HG03039 (cell line): ENCODE measurements at regions not wholly inside any gene's neighbourhood (a gene's known extent, or its start where the extent isn't known, plus 50 kb on each side); places are given as distances from the start of the nearest gene placed in this dataset.

Experiments used
- ATAC-seq: cut with Tn5 transposase; IDR thresholded peaks from one replicate; pipeline ENCODE4 v1.9.1; 2021; ENCODE audit warnings: mild to moderate bottlenecking, moderate library complexity; ENCODE audit not compliant: unreplicated experiment

GRCh38 chr4:126004941-126005340, 690.2 kb downstream of the FAT4 start:
- ATAC-seq, result no peak

DNA sequence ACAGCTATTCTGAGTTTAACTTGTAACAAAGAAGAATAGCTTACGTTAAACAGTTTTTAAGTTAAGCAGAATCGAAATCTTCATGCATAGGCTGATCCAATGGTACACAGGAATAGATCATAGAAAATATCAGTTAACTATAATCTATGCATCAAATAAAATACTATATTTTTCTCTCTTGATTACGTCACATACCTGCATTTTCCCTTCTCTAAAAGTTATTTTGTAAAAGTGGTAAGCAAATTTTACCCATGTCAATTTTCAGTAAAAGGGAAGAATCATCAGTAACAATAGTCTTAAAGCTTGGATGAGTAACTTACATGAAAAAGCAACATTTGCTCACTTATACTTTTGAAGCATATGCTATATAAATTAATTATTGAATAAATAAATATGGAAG, 692.4 kb downstream of the FAT4 start:
- no peak for ATAC-seq

DNA sequence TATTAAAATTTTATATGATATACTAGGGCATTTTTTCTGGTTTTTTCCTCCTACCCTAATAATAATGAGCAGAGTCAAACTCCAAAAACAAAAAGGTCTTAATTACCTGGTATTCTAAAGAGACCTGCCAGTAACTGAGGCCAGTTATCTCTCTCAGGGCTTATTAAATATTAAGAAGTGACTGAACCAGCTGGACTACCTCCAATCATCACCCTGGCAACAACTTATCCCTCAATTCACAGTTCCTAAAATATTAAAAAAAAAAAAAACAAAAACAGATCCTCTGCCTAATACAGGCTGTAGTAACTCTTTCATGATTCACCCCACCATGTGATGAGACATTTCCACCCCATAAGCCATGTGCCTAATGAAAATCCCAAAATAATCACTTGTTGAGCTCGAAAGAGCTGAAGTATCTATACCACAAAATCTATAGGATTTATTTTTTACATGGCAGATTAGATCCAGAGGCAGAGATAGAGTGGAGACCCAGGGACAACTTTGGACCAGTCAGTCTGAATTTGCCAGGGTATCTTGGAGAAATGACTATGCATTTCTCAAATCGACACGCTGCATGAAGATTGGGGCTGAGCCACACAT, 698.0 kb downstream of the FAT4 start:
- no peak for ATAC-seq

- no peak for ATAC-seq
Measured at GRCh38 chr4:126018274-126018673, 703.5 kb downstream of the FAT4 start.

DNA sequence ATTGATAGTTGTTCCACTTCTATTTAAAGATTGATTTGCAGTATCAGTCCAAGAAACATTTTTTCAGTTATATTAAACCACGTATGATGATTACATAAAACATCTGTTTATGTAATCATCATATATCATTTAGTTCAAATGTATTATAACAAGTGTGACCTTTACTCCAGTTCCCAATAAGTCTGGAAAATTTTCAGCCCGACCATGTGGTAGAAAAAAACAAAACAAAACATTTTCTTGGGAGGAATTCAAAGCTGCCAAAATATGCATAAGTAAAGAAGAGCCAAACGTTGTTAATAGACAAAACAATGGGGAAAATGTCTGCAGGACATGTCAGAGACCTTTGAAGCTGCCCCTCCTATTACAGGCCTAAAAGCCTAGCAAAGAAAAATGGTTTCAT, 709.1 kb downstream of the FAT4 start:
- no peak for ATAC-seq

GRCh38 chr4:126027601-126028000, 712.8 kb downstream of the FAT4 start:
- no peak for ATAC-seq

GRCh38 chr4:126028876-126029275, 714.1 kb downstream of the FAT4 start:
- no peak for ATAC-seq

DNA sequence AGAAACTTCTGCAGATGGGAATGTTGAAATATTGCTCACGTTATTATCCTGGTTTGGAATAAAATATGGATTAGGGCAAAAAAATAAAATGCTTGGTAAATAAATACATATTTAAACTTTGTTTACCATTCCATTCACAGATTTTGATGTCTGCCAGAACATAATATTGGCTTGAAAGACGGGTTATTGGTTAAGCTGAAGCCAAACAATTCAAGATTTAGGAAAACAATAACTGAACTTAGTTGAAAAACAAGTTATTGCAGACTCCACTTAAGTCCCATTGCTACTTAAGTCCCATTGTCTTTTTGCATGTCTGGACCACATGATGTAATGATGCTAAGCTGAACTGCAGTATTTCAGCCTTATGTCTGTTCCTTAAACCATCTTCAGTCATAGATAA, 722.5 kb downstream of the FAT4 start:
- ATAC-seq, result no peak

DNA sequence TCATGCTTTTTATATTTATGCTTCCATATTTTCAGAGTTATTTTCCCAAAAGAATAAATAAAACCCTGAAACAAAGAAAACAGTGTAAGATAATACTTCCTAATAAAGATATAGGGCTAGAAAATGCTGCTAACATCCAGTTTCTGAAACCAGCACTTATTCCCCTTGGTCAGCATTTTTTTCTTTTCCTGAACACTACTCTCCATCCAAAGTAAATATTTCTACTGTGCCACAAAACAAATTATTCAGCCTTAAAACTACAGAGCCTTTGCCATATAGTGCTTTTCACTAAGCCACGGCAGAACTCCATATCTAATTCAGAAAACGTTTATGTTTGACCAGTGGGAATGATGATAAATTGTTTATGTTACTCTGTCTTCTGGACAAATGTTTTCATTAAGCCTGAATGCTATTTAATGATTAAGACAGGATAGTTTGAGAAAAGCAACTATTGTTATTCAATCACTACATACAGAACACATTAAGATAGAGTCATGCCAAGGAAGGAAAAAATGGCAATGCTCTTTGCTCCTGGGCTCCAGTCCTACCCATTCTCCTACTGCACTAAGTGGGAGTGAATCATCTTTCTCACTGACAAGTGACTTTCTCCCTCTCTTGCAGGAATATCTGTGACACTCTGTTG, 723.9 kb downstream of the FAT4 start:
- ATAC-seq, result no peak

DNA sequence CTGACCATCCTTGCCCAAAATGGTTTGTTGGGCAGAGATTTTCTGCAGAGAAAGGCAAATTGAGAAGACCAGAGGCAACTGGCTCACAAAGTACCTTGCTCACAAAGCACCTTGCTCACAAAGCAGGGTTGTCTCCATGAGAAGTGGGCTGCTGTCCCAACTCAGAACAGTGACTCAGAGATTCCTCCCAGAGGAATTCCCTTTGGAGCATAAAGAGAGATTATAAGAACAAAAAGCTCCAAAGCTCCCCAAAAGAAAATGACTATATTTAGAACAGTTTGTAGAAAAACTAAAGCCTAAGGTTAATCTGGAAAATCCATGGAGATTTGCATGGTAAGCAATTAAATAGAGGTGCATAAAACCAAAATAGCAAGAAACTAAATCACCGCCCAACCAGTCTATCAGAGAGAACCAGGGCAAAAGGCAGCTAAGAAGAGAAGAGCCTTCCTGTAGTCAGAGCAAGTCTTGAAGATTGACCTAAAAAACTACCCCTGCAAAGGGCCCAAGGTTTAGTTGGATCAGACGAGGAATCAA, 731.4 kb downstream of the FAT4 start:
- ATAC-seq, result no peak

DNA sequence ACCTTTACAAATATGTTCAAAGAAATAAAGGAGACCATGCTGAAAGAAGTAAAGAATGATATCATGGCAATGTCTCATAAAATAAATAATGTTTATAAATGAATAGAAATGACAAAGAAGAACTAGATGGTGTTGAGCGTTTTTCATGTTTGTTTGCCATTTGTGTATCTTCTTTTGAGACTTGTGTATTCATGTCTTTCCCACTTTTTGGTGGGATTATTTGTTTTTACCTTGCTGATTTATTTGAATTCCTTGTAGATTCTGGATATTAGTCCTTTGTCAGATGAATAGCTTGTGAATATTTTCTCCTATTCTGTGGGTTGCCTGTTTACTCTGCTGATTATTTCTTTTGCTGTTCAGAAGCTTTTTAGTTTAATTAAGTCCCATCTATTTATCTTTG, 732.4 kb downstream of the FAT4 start:
- ATAC-seq, result no peak

- no peak for ATAC-seq
Measured at GRCh38 chr4:126051689-126052424, 737.1 kb downstream of the FAT4 start.

DNA sequence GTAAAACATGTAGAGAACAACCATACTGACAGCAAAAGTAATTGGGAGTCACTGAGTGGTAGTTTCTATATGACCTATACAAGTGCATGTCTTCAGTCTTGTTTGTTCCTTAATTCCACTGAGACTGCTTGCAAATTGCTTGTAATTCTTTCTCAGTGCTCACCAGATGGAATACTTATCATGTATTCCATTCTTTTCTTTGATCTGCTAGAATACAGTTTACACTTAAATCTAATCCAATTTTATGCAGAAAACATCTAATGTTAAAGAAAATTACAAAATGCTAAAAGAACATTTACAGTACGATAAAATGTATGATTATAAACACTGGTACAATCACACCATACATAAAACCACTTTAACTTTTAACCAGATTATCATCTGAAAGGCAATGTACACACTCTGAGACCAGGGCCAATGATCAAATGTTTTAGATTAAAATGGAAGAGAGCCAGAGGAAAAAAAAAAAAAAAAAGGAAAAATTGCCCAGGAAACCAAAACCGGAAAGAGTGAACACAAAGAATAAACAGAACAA, 741.4 kb downstream of the FAT4 start:
- no peak for ATAC-seq

- ATAC-seq, result no peak
Measured at GRCh38 chr4:126057371-126057770, 742.6 kb downstream of the FAT4 start.

DNA sequence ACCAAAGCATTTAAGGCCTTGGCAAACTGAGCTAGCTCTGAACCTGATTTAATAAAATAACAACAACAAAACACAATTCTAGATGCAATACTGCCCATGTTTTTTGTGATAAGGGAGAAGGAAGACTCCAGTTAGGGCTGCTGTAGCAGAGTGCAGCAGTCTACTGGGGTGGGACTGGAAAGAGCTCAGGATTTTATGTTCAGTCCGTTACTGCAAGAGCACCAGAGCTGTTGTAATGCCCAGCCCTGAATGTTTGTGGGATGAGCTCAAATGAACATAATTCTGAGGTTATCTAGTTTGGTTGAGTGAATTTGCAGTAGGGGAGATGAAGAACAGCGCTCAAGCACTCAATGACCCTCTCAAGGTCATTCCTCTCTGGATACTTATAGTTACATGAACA, 743.8 kb downstream of the FAT4 start:
- ATAC-seq, result no peak

DNA sequence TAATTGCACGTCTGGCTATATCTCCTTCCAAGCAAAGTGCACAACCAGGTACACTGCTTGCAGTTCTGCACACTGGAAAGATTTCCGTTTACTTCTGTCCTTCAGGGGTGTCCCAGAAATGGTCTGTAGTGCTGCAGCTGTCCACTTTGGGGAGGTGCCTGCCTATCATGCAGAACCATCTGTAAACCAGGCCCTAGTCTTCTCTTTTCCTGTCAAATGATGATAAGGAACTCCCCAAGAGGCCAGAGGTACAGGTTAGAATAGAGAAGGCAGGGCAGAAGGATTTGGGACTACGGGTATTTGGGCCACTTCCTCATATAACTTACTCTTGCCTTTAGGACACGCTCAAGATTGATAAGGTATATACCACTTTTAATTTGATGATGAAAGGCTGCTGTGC, 746.9 kb downstream of the FAT4 start:
- no peak for ATAC-seq

DNA sequence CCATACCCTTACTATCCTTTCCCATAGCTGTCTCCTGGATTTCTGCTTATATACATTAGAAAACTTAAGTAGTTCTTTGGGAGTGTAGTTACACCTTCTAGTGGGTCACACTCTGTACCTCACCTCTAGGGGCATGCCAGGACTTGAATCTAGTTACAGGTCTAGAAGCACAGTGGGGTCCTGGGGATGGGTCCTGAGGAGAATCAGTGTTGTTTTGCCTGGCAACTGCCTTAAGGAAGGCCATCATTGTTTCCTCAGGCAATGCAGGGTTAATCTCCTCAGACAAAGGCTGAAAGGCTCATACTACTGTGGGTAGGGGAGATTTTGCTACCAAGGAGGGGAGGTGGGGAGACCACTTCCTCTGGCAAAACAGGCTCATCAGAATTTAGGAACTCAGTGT, 750.3 kb downstream of the FAT4 start:
- ATAC-seq, result no peak

GRCh38 chr4:126071346-126072333, 756.9 kb downstream of the FAT4 start:
- no peak for ATAC-seq

DNA sequence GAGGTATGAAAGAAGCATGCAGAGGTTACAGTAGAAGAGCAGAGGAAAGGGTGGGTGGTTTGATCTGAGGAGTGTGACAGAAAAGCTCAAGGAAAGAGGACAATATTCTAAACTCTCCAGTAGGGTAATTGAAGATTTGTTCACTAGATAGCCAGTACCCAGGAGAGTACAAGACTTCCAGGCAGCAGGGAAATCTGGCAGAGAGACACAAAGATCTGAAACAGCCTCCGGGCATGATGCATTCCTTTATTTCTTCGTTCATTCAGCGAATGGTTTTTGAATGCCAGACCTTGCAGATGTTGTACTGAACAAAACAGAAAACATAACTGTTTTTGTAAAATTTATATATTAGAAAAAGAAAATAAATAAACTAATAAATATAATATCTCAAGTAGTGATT, 766.6 kb downstream of the FAT4 start:
- no peak for ATAC-seq

DNA sequence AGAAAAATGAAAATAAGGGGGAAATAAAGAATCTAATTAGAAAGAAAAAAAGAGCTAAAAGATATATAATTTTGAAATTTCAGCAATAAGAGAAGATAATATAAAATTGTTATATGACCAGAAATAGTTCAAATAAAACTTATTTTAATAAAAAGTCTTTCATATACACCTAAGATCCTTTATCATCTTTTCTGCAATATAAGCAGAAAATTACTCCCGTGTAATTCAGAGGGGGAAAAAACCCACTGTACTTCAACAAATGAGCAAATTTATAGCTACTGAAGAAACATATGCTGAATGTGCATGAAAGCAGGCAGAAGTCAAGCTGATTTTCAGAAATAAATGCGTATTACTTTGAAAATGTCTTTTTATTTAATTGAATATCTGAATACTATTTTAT, 771.3 kb downstream of the FAT4 start:
- no peak for ATAC-seq

- no peak for ATAC-seq
Measured at GRCh38 chr4:126087101-126087500, 772.3 kb downstream of the FAT4 start.
